ENCODE measurements at regions not wholly inside any gene's neighbourhood (a gene's known extent, or its start where the extent isn't known, plus 50 kb on each side); places are given as distances from the start of the nearest gene placed in this dataset.

- Histone ChIP-seq H3K4me3 (no peak overlapping the region), H3F3A (replicated peaks; ENCODE audit: low read depth) (no peaks in the 10 kb centered on the region), H3K79me2 (replicated peaks; ENCODE audit: insufficient read depth) (no peaks in the 10 kb centered on the region), H3K27me3 (ENCODE audit: insufficient read depth) (no peaks in the 10 kb centered on the region), H3K9me2 (ENCODE audit: insufficient read depth) (no peaks in the 10 kb centered on the region), H3K4me2 (no peak overlapping the region), H3K36me3 (ENCODE audit: insufficient read depth) (no peaks in the 10 kb centered on the region), H3K4me1 (ENCODE audit: insufficient read depth) (no peaks in the 10 kb centered on the region), H4K20me1 (replicated peaks; ENCODE audit: insufficient read depth) (no peaks in the 10 kb centered on the region), H2AFZ (no peak overlapping the region), H3K27ac (ENCODE audit: low read depth) (no peak overlapping the region)
- H3K9me3 Mint-ChIP-seq = peaks cover 19% of the 10 kb centered on the region; the same call in 2 of the 3 replicates
- DNase-seq (ENCODE audit: low spot score) = no peak
- no peak overlapping the region for H3K27ac Mint-ChIP-seq
- H3K4me3 Mint-ChIP-seq = no peak overlapping the region
- H3K36me3 Mint-ChIP-seq (ENCODE audit: low read depth) = peaks cover 6% of the 10 kb centered on the region; the same call in 2 of the 3 replicates
- no peak for ATAC-seq
- TF ChIP-seq EZH2phosphoT487 (IDR thresholded peaks at IDR 0.05; ENCODE audit: unreplicated experiment) (no peak), CTCF (conservative IDR thresholded peaks at IDR 0.05; ENCODE audit: low read depth in 2 of 2) (no peak), REST (IDR thresholded peaks at IDR 0.05; ENCODE audit: unreplicated experiment) (no peak), EZH2 (IDR thresholded peaks at IDR 0.05; ENCODE audit: low read depth, unreplicated experiment) (no peak), NANOG (IDR thresholded peaks at IDR 0.05; ENCODE audit: borderline replicate concordance) (no peak), POLR2AphosphoS5 (IDR thresholded peaks at IDR 0.05; ENCODE audit: low read depth) (no peak)
- peaks cover 1% of the 10 kb centered on the region for H3K27me3 Mint-ChIP-seq (ENCODE audit: insufficient read depth, low read depth, poor library complexity)
- H3K4me1 Mint-ChIP-seq = no peaks in the 10 kb centered on the region
These were observed 250.7 kb downstream of the CRPPA start for GRCh38 chr7:16170671-16171070.

GRCh38 chr7:16169537-16169936, 251.8 kb downstream of the CRPPA start:
- Histone ChIP-seq H2AFZ (no peak overlapping the region), H3K27ac (ENCODE audit: low read depth) (no peak overlapping the region), H3K9me2 (ENCODE audit: insufficient read depth) (no peaks in the 10 kb centered on the region), H3F3A (replicated peaks; ENCODE audit: low read depth) (no peaks in the 10 kb centered on the region), H3K4me3 (no peak overlapping the region), H3K4me2 (no peak overlapping the region), H3K79me2 (replicated peaks; ENCODE audit: insufficient read depth) (no peaks in the 10 kb centered on the region), H3K36me3 (ENCODE audit: insufficient read depth) (no peaks in the 10 kb centered on the region), H3K4me1 (ENCODE audit: insufficient read depth) (no peaks in the 10 kb centered on the region), H4K20me1 (replicated peaks; ENCODE audit: insufficient read depth) (no peaks in the 10 kb centered on the region), H3K27me3 (ENCODE audit: insufficient read depth) (no peaks in the 10 kb centered on the region)
- peaks cover 6% of the 10 kb centered on the region; the same call in 2 of the 3 replicates for H3K36me3 Mint-ChIP-seq (ENCODE audit: low read depth)
- no peak for ATAC-seq
- DNase-seq (ENCODE audit: low spot score) = no peak
- no peak overlapping the region for H3K4me3 Mint-ChIP-seq
- H3K27me3 Mint-ChIP-seq (ENCODE audit: insufficient read depth, low read depth, poor library complexity) = peaks cover 1% of the 10 kb centered on the region
- H3K9me3 Mint-ChIP-seq = peaks cover 19% of the 10 kb centered on the region; the same call in 2 of the 3 replicates
- H3K27ac Mint-ChIP-seq = no peak overlapping the region
- H3K4me1 Mint-ChIP-seq = no peaks in the 10 kb centered on the region
- TF ChIP-seq REST (IDR thresholded peaks at IDR 0.05; ENCODE audit: unreplicated experiment) (no peak), JUNB (IDR thresholded peaks at IDR 0.05; ENCODE audit: unreplicated experiment) (no peak), NANOG (IDR thresholded peaks at IDR 0.05; ENCODE audit: borderline replicate concordance) (no peak)

Measured in GM23338 (cell line).